GM12878 (cell line): ENCODE measurements at regions not wholly inside any gene's neighbourhood (a gene's known extent, or its start where the extent isn't known, plus 50 kb on each side); places are given as distances from the start of the nearest gene placed in this dataset.

Experiments used
- ATAC-seq: fragments of 200-7000 bp; cut with Tn5 transposase; 3 replicates; pipeline ENCODE4 v1.9.1; 2020; ENCODE audit warnings: mild to moderate bottlenecking, moderate library complexity
- BruUV-seq: library from RNA; stranded (reverse); fragments of 400-500 nt; replicated peaks from 2 replicates; lab custom pipeline; 2021; lab: Mats Ljungman, UMichigan
- CTCF ChIA-PET: fragments of 300-600 bp; sonication (Branson Sonifier 250); formaldehyde crosslinking; extraction: SDS; loops from one replicate; lab custom pipeline; 2021; ENCODE audit warnings: inconsistent platforms; lab: Yijun Ruan, JAX
- POLR2A ChIA-PET: fragments of 350-600 bp; formaldehyde crosslinking; extraction: SDS; loops from one replicate; lab custom pipeline; 2021; ENCODE audit warnings: inconsistent platforms; lab: Charles Lee
- RAD21 ChIA-PET: fragments of 300-600 bp; sonication (Branson Sonifier 250); formaldehyde crosslinking; loops from one replicate; lab custom pipeline; 2023; ENCODE audit warnings: antibody characterized with exemption; ENCODE audit not compliant: unreplicated experiment; lab: Charles Lee
- SMC1A ChIA-PET: fragments of 300-600 bp; sonication (Branson Sonifier 250); formaldehyde crosslinking; loops from one replicate; lab custom pipeline; 2023; ENCODE audit not compliant: unreplicated experiment, uncharacterized antibody; lab: Charles Lee
- DNase-seq: peaks from one replicate; pipeline ENCODE4 v3.0.0-alpha.2; 2011; ENCODE audit warnings: low read depth, low spot score
- FAIRE-seq: peaks from 3 replicates; lab custom pipeline; 2011; peaks lifted over from hg19 to GRCh38; lab: Jason Lieb, UNC
- H2AFZ ChIP-seq: 2 replicates; pipeline ENCODE4 v1.6.0; 2011; ENCODE audit warnings: low read depth, low read length, control low read depth; ENCODE audit not compliant: control insufficient read depth
- H3K27ac ChIP-seq: 2 replicates; pipeline ENCODE4 v1.5.1; 2011; ENCODE audit warnings: control low read depth; ENCODE audit not compliant: control insufficient read depth, insufficient read depth
- H3K27me3 ChIP-seq, 2 experiments: replicated peaks in 1 of 2; 2 replicates each; pipeline versions ENCODE4 v1.6.0 to v1.6.1; 2011; ENCODE audit warnings: low read length in 1 of 2; ENCODE audit not compliant: control insufficient read depth in 2 of 2, insufficient read depth in 2 of 2
- H3K36me3 ChIP-seq, 2 experiments: 2 replicates each; pipeline ENCODE4 v1.5.1; 2011; ENCODE audit warnings: low read length in 1 of 2; ENCODE audit not compliant: control insufficient read depth in 2 of 2, insufficient read depth in 2 of 2
- H3K4me1 ChIP-seq: 2 replicates; pipeline ENCODE4 v1.6.1; 2011; ENCODE audit warnings: mild to moderate bottlenecking, low read length, moderate library complexity, mixed read lengths; ENCODE audit not compliant: control insufficient read depth, insufficient read depth
- H3K4me2 ChIP-seq: 2 replicates; pipeline ENCODE4 v1.6.0; 2011; ENCODE audit warnings: control low read depth; ENCODE audit not compliant: control insufficient read depth, insufficient read depth
- H3K4me3 ChIP-seq: fragments of 200-600 bp; sonication (generic); 2 replicates; pipeline ENCODE4 v1.5.1; 2016
- H3K79me2 ChIP-seq: 2 replicates; pipeline ENCODE4 v1.6.0; 2011; ENCODE audit warnings: low read length; ENCODE audit not compliant: control insufficient read depth, insufficient read depth
- H3K9ac ChIP-seq: 2 replicates; pipeline ENCODE4 v1.8.0; 2011; ENCODE audit warnings: low read length, control low read depth, mixed read lengths; ENCODE audit not compliant: control insufficient read depth, insufficient read depth
- H3K9me3 ChIP-seq: replicated peaks from 3 replicates; pipeline ENCODE4 v1.5.1; 2011; ENCODE audit warnings: mild to moderate bottlenecking, low read length; ENCODE audit not compliant: control insufficient read depth, insufficient read depth
- H4K20me1 ChIP-seq: 2 replicates; pipeline ENCODE4 v1.6.0; 2011; ENCODE audit not compliant: control insufficient read depth, insufficient read depth
- BCL11A ChIP-seq: IDR thresholded peaks from 2 replicates; pipeline ENCODE4 v1.6.1; 2011; ENCODE audit warnings: low read depth, low read length
- DPF2 ChIP-seq: fragments of 450-650 bp; IDR thresholded peaks from 2 replicates; pipeline ENCODE4 v1.6.1; 2017; ENCODE audit warnings: mild to moderate bottlenecking
- ELK1 ChIP-seq: IDR thresholded peaks from 2 replicates; pipeline ENCODE4 v1.6.1; 2012; ENCODE audit warnings: low read depth, low read length, improper control_type of control experiment
- EP300 ChIP-seq, 2 experiments: fragments of 150-350 bp in 1 of 2; IDR thresholded peaks; 2 replicates each; pipeline ENCODE4 v1.6.1; 2011 to 2012; ENCODE audit warnings: low read depth in 2 of 2, low read length in 2 of 2, borderline replicate concordance in 1 of 2, improper control_type of control experiment in 1 of 2, inconsistent platforms in 1 of 2; ENCODE audit not compliant: control insufficient read depth in 1 of 2
- GATAD2B ChIP-seq: fragments of 450-650 bp; conservative IDR thresholded peaks from 2 replicates; pipeline ENCODE4 v1.6.1; 2017; ENCODE audit warnings: low read depth, mild to moderate bottlenecking, moderate library complexity
- IRF4 ChIP-seq: IDR thresholded peaks from 2 replicates; pipeline ENCODE4 v1.6.1; 2011; ENCODE audit warnings: low read depth, low read length
- KAT2A ChIP-seq: conservative IDR thresholded peaks from 2 replicates; pipeline ENCODE4 v1.6.1; 2011; ENCODE audit warnings: low read depth, low read length; ENCODE audit not compliant: control insufficient read depth
- MEF2B ChIP-seq: fragments of 450-650 bp; IDR thresholded peaks from 2 replicates; pipeline ENCODE4 v1.6.1; 2018; ENCODE audit warnings: mild to moderate bottlenecking, moderate library complexity; ENCODE audit not compliant: partially characterized antibody, poor library complexity, severe bottlenecking
- MYC ChIP-seq: IDR thresholded peaks from 2 replicates; pipeline ENCODE4 v1.6.1; 2011; ENCODE audit warnings: mild to moderate bottlenecking, low read length, moderate library complexity, inconsistent platforms; ENCODE audit not compliant: insufficient read depth, insufficient replicate concordance, insufficient read length, severe bottlenecking
- NFIC ChIP-seq: IDR thresholded peaks from 2 replicates; pipeline ENCODE4 v1.6.1; 2012; ENCODE audit warnings: low read depth, mild to moderate bottlenecking, inconsistent platforms, low read length, moderate library complexity
- POLR2AphosphoS5 ChIP-seq: IDR thresholded peaks from 2 replicates; pipeline ENCODE4 v1.6.1; 2011; ENCODE audit warnings: mild to moderate bottlenecking, low read length, inconsistent platforms
- SREBF1 ChIP-seq: IDR thresholded peaks from 2 replicates; pipeline ENCODE4 v1.6.1; 2012; ENCODE audit warnings: mild to moderate bottlenecking, low read length
- TBL1XR1 ChIP-seq: IDR thresholded peaks from 2 replicates; pipeline ENCODE4 v1.6.1; 2012; ENCODE audit warnings: low read depth, low read length, improper control_type of control experiment
- USF1 ChIP-seq: IDR thresholded peaks from 2 replicates; pipeline ENCODE4 v1.6.1; 2011; ENCODE audit warnings: borderline replicate concordance, low read depth, mild to moderate bottlenecking, moderate library complexity, mixed read lengths, low read length; ENCODE audit not compliant: insufficient read depth; ENCODE audit errors: extremely low read length
- ZNF207 ChIP-seq: fragments of 450-650 bp; IDR thresholded peaks from 2 replicates; pipeline ENCODE4 v1.6.1; 2014; ENCODE audit warnings: antibody characterized with exemption, mild to moderate bottlenecking, borderline replicate concordance
- ZNF687 ChIP-seq: fragments of 450-650 bp; IDR thresholded peaks from 2 replicates; pipeline ENCODE4 v1.6.1; 2017; ENCODE audit warnings: mild to moderate bottlenecking, moderate library complexity
- WGBS: methylation state at CpG from one replicate; pipeline ENCODE4 v1.1.6; 2016; ENCODE audit warnings: low lambda C conversion rate; ENCODE audit not compliant: insufficient replicate concordance, insufficient coverage; ENCODE audit errors: missing lambda C conversion rate; 5-methylcytosine and 5-hydroxymethylcytosine counted together
- in situ Hi-C: fragments of 300-500 bp; cut with MboI; formaldehyde crosslinking; loops from 9 replicates; pipeline ENCODE4 v1.14.3; 2018; ENCODE audit warnings: mixed read lengths
- intact Hi-C: fragments of 100-400 bp; cut with micrococcal nuclease; formaldehyde crosslinking; loops from one replicate; pipeline ENCODE4 v1.14.2; 2022; ENCODE audit not compliant: unreplicated experiment

GRCh38 chr11:70914496-70914895 is 337.9 kb downstream of the SHANK2 start (continued):
- no peak for TF ChIP-seq ZNF687
- no peak for TF ChIP-seq IRF4
- no peak for TF ChIP-seq TBL1XR1
- no peak for TF ChIP-seq USF1
- TF ChIP-seq MYC = no peak

- CTCF ChIA-PET = no interaction called here
- no peaks in the 10 kb centered on the region for H3K36me3 ChIP-seq
- intact Hi-C loops = no loop called here
- TF ChIP-seq NFIC (no peak), ZNF207 (no peak), POLR2AphosphoS5 (no peak), ELK1 (no peak), KAT2A (no peak), SREBF1 (no peak), BCL11A (no peak), GATAD2B (no peak), MEF2B (no peak), EP300 (IDR thresholded peaks at IDR 0.05; ENCODE audit: borderline replicate concordance in 1 of 2, control insufficient read depth in 1 of 2, low read depth in 2 of 2, low read length in 2 of 2) (no peak), DPF2 (no peak)
These were observed 337.0 kb downstream of the SHANK2 start for GRCh38 chr11:70915158-70915985.

More at GRCh38 chr11:70915158-70915985, 337.0 kb downstream of the SHANK2 start:
- Histone ChIP-seq H3K27me3 (no peaks in the 10 kb centered on the region), H3K9me3 (no peaks in the 10 kb centered on the region; the same call in 2 of the 3 replicates), H4K20me1 (no peaks in the 10 kb centered on the region), H3K4me2 (no peak overlapping the region), H3K9ac (no peak overlapping the region), H3K27ac (no peak overlapping the region), H3K4me3 (no peak overlapping the region), H2AFZ (no peak overlapping the region), H3K4me1 (no peaks in the 10 kb centered on the region), H3K79me2 (no peaks in the 10 kb centered on the region)
- ATAC-seq = no peak
- WGBS = 25% methylated on average over 17 of the region's 17 CpGs
- DNase-seq = no peak
- no TSS peak for BruUV-seq
- in situ Hi-C loops = no loop called here
- ChIA-PET POLR2A (no interaction called here), SMC1A (no interaction called here), RAD21 (no interaction called here)
- FAIRE-seq = no peak
